PC-3 (cell line): ENCODE measurements at regions not wholly inside any gene's neighbourhood (a gene's known extent, or its start where the extent isn't known, plus 50 kb on each side); places are given as distances from the start of the nearest gene placed in this dataset.

Source experiments
- ATAC-seq: fragments of 200-7000 bp; cut with Tn5 transposase; 2 replicates; pipeline ENCODE4 v1.9.1; 2020; ENCODE audit warnings: mild to moderate bottlenecking, moderate library complexity
- BruUV-seq: library from RNA; stranded (reverse); fragments of 400-500 nt; replicated peaks from 2 replicates; lab custom pipeline; 2021; lab: Mats Ljungman, UMichigan
- CTCF ChIA-PET: fragments of 300-600 bp; sonication (Branson Sonifier 250); formaldehyde crosslinking; loops from one replicate; lab custom pipeline; 2022; ENCODE audit warnings: antibody characterized with exemption; lab: Charles Lee
- POLR2A ChIA-PET: fragments of 300-600 bp; sonication (Branson Sonifier 250); formaldehyde crosslinking; loops from one replicate; lab custom pipeline; 2022; ENCODE audit warnings: antibody characterized with exemption; ENCODE audit not compliant: unreplicated experiment; lab: Charles Lee
- DNase-seq: peaks from one replicate; pipeline ENCODE4 v3.0.0-alpha.2; 2015
- H2AFZ ChIP-seq: fragments of 300-600 bp; sonication (generic); 2 replicates; pipeline ENCODE4 v1.6.0; 2016; ENCODE audit warnings: antibody characterized with exemption, low read length
- H3F3A ChIP-seq: fragments of 300-600 bp; sonication (generic); one replicate; pipeline ENCODE4 v1.6.0; 2017; ENCODE audit warnings: antibody characterized with exemption, low read length, control low read depth, mild to moderate bottlenecking; ENCODE audit not compliant: unreplicated experiment
- H3K27ac ChIP-seq: fragments of 300-600 bp; sonication (generic); 2 replicates; pipeline ENCODE4 v1.5.1; 2016; ENCODE audit warnings: mild to moderate bottlenecking, low read length
- H3K27me3 ChIP-seq: fragments of 300-600 bp; sonication (generic); 2 replicates; pipeline ENCODE4 v1.6.1; 2016; ENCODE audit warnings: low read length, mixed read lengths
- H3K36me3 ChIP-seq: fragments of 300-600 bp; sonication (generic); 2 replicates; pipeline ENCODE4 v1.6.1; 2016; ENCODE audit warnings: low read depth, mixed run types, low read length, mixed read lengths
- H3K4me1 ChIP-seq: fragments of 300-600 bp; sonication (generic); 2 replicates; pipeline ENCODE4 v1.5.1; 2016; ENCODE audit warnings: low read length; ENCODE audit not compliant: insufficient read depth
- H3K4me2 ChIP-seq: fragments of 300-600 bp; sonication (generic); 2 replicates; pipeline ENCODE4 v1.6.0; 2016; ENCODE audit warnings: low read length
- H3K4me3 ChIP-seq: fragments of 300-600 bp; sonication (generic); 2 replicates; pipeline ENCODE4 v1.5.1; 2016; ENCODE audit warnings: mild to moderate bottlenecking, low read length, mixed read lengths
- H3K79me2 ChIP-seq: fragments of 300-600 bp; sonication (generic); 2 replicates; pipeline ENCODE4 v1.6.1; 2017; ENCODE audit warnings: low read length, mixed read lengths
- H3K9ac ChIP-seq: fragments of 300-600 bp; sonication (generic); 2 replicates; pipeline ENCODE4 v1.6.0; 2016; ENCODE audit warnings: mild to moderate bottlenecking, low read length
- H3K9me2 ChIP-seq: fragments of 300-600 bp; sonication (generic); replicated peaks from 2 replicates; pipeline ENCODE4 v1.6.1; 2016; ENCODE audit warnings: mixed run types, low read length, mixed read lengths
- H3K9me3 ChIP-seq: fragments of 300-600 bp; sonication (generic); 2 replicates; pipeline ENCODE4 v1.6.1; 2016; ENCODE audit warnings: low read length, mixed read lengths
- H4K20me1 ChIP-seq: fragments of 300-600 bp; sonication (generic); 2 replicates; pipeline ENCODE4 v1.6.1; 2016; ENCODE audit warnings: low read length, mixed read lengths
- EZH2 ChIP-seq: fragments of 300-600 bp; sonication (generic); IDR thresholded peaks from one replicate; pipeline ENCODE4 v1.6.1; 2017; ENCODE audit warnings: antibody characterized with exemption, mild to moderate bottlenecking, low read length; ENCODE audit not compliant: unreplicated experiment
- EZH2phosphoT487 ChIP-seq: fragments of 300-600 bp; sonication (generic); IDR thresholded peaks from 2 replicates; pipeline ENCODE4 v1.6.1; 2018; ENCODE audit warnings: mild to moderate bottlenecking, antibody characterized with exemption, low read length, borderline replicate concordance
- intact Hi-C: fragments of 100-400 bp; cut with micrococcal nuclease; formaldehyde crosslinking; loops from 2 replicates; pipeline ENCODE4 v1.9.0; 2023
- TF ChIP-seq, protein P1 (sequence below): fragments of 300-600 bp; sonication (generic); conservative IDR thresholded peaks from 2 replicates; pipeline ENCODE4 v1.5.1; 2017; ENCODE audit warnings: antibody characterized with exemption, low read depth, mild to moderate bottlenecking, low read length

DNA sequence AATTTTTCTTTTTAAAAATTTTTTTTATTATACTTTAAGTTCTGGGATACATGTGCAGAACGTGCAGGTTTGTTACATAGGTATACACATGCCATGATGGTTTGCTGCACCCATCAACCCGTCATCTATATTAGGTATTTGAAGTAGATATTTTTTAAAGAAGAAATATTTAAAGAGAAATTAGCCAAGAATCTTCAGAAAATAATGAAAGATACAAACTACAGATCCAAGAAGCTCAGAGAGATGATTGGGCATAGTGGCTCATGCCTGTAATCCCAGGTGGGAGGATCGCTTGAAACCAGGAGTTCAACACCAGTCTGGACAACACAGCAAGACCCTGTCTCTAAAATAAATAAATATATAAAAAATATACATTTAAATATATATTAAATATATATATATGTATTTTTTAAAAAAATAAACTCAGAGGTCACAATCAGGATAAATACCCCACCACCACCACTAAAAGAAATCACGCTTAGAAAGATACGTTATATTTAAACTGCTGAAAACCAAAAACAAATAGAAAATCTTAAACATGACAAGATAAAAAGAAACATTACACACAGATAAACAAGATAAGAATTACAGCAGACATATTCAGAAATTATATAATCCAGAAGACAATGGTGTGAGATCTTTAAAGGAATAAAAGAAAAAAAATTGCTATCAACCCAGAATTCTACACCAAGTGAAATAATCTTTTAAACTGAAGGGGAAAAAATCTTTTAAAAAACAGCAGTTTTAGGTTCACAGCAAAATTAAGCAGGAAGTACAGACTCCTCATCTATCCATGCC, 57.5 kb downstream of the CSF2 start:
- TF ChIP-seq EZH2 (no peak), EZH2phosphoT487 (no peak)
- TF ChIP-seq, protein P1, sequence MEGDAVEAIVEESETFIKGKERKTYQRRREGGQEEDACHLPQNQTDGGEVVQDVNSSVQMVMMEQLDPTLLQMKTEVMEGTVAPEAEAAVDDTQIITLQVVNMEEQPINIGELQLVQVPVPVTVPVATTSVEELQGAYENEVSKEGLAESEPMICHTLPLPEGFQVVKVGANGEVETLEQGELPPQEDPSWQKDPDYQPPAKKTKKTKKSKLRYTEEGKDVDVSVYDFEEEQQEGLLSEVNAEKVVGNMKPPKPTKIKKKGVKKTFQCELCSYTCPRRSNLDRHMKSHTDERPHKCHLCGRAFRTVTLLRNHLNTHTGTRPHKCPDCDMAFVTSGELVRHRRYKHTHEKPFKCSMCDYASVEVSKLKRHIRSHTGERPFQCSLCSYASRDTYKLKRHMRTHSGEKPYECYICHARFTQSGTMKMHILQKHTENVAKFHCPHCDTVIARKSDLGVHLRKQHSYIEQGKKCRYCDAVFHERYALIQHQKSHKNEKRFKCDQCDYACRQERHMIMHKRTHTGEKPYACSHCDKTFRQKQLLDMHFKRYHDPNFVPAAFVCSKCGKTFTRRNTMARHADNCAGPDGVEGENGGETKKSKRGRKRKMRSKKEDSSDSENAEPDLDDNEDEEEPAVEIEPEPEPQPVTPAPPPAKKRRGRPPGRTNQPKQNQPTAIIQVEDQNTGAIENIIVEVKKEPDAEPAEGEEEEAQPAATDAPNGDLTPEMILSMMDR = no peak
- no peak for DNase-seq
- no peaks in the 10 kb centered on the region for H4K20me1 ChIP-seq
- BruUV-seq = no TSS peak
- no peaks in the 10 kb centered on the region; the same call in 1 of the 2 replicates for H3K4me1 ChIP-seq
- no peaks in the 10 kb centered on the region for H3K79me2 ChIP-seq
- H3K27ac ChIP-seq = no peak overlapping the region
- no peaks in the 10 kb centered on the region for H3K36me3 ChIP-seq
- H3K4me3 ChIP-seq = no peak overlapping the region
- no peaks in the 10 kb centered on the region for H3K9me2 ChIP-seq
- POLR2A ChIA-PET = no interaction called here
- CTCF ChIA-PET = no interaction called here
- H3K9me3 ChIP-seq = no peaks in the 10 kb centered on the region
- no peak for ATAC-seq
- intact Hi-C loops = no loop called here
- H3K9ac ChIP-seq = no peak overlapping the region
- no peaks in the 10 kb centered on the region for H3K27me3 ChIP-seq
- no peak overlapping the region for H2AFZ ChIP-seq
- no peak overlapping the region for H3K4me2 ChIP-seq
- no peaks in the 10 kb centered on the region for H3F3A ChIP-seq

DNA sequence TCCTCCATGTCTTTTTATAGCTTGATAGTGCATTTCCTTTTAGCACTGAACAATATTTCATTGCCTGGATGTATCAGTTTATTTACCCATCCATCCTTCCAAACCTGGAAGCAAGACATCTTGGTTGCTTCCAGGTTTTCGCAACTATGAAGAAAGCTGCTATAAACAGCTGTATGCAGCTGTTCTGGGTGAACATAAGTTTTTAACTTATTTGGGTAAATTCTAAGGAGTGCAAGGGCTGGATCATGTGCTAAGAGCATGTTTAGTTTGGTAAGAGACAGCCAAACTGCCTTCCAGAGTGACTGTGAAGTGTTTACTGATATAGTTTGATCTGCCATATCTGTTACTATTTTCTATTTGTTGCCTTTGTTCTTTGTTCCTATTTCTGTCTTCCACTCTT, 58.5 kb downstream of the CSF2 start:
- Histone ChIP-seq H3K27ac (no peak overlapping the region), H3F3A (no peaks in the 10 kb centered on the region), H2AFZ (no peak overlapping the region), H3K79me2 (no peaks in the 10 kb centered on the region), H3K4me3 (no peak overlapping the region), H4K20me1 (no peaks in the 10 kb centered on the region), H3K9me2 (no peaks in the 10 kb centered on the region), H3K9me3 (no peaks in the 10 kb centered on the region), H3K9ac (no peak overlapping the region), H3K27me3 (no peaks in the 10 kb centered on the region), H3K4me2 (no peak overlapping the region), H3K36me3 (no peaks in the 10 kb centered on the region), H3K4me1 (no peaks in the 10 kb centered on the region; the same call in 1 of the 2 replicates)
- POLR2A ChIA-PET = no interaction called here
- CTCF ChIA-PET = no interaction called here
- DNase-seq (no peak), ATAC-seq (no peak)
- no TSS peak for BruUV-seq
- no peak for TF ChIP-seq EZH2
- TF ChIP-seq, protein P1 = no peak
- TF ChIP-seq EZH2phosphoT487 = no peak
- intact Hi-C loops = no loop called here

DNA sequence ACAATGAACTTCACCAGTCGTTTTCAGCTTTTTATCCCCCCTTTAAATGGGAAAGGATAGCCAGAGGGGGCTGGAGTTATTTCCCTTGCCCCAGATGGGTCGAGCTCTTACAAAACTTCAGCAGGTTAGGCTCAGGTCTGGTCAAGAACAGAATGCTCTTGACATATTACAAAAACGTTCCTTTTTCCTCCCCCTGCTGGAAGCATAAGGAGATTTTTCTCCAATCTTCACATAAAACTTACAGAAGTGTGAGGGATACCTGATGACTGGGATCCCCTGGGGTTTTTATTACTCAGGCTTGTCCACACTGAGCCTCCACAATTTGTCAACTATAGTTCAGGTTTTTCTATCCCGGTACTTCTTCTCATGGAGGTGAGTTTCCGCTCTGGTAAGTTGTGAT, 60.8 kb downstream of the CSF2 start:
- peak; percentile 59 for DNase-seq
- Histone ChIP-seq H3K79me2 (no peaks in the 10 kb centered on the region), H3K9ac (no peak overlapping the region), H3K4me2 (no peak overlapping the region), H4K20me1 (no peaks in the 10 kb centered on the region), H3K4me1 (no peaks in the 10 kb centered on the region; the same call in 1 of the 2 replicates), H3K27me3 (no peaks in the 10 kb centered on the region), H2AFZ (0 out of 2 replicates have a peak overlapping the region, but pooled peaks have one; percentile 53), H3K9me3 (no peaks in the 10 kb centered on the region), H3K27ac (no peak overlapping the region), H3K9me2 (no peaks in the 10 kb centered on the region), H3K36me3 (no peaks in the 10 kb centered on the region), H3F3A (no peaks in the 10 kb centered on the region), H3K4me3 (no peak overlapping the region)
- ATAC-seq = peak; percentile 58
- intact Hi-C loops = loop anchor here (1.0 to 2.0 kb wide), 3 partner anchors 40 to 69 kb away; partner anchors contain the start of gene CSF2
- TF ChIP-seq, protein P1 = peak; percentile 60
- TF ChIP-seq EZH2phosphoT487 (no peak), EZH2 (no peak)
- BruUV-seq = no TSS peak
- ChIA-PET POLR2A (no interaction called here), CTCF (interaction anchor here (0.6 kb wide), 1 partner anchor 37 kb away, joined by 3 read pairs; no protein-coding TSS in a partner anchor)
